ENCODE measurements at regions not wholly inside any gene's neighbourhood (a gene's known extent, or its start where the extent isn't known, plus 50 kb on each side); places are given as distances from the start of the nearest gene placed in this dataset.

- 91 to 100% methylated on average over 1 of the region's 1 CpG for WGBS, 2 donors (ENCODE audit: low coverage in 1 of 2)
- TF ChIP-seq, protein P1, sequence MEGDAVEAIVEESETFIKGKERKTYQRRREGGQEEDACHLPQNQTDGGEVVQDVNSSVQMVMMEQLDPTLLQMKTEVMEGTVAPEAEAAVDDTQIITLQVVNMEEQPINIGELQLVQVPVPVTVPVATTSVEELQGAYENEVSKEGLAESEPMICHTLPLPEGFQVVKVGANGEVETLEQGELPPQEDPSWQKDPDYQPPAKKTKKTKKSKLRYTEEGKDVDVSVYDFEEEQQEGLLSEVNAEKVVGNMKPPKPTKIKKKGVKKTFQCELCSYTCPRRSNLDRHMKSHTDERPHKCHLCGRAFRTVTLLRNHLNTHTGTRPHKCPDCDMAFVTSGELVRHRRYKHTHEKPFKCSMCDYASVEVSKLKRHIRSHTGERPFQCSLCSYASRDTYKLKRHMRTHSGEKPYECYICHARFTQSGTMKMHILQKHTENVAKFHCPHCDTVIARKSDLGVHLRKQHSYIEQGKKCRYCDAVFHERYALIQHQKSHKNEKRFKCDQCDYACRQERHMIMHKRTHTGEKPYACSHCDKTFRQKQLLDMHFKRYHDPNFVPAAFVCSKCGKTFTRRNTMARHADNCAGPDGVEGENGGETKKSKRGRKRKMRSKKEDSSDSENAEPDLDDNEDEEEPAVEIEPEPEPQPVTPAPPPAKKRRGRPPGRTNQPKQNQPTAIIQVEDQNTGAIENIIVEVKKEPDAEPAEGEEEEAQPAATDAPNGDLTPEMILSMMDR (IDR thresholded peaks at IDR 0.05): peak in 1 of 4 experiments; percentile 9
- TF ChIP-seq POLR2AphosphoS5 (IDR thresholded peaks at IDR 0.05): no peak
- no peaks in the 10 kb centered on the region for H3K27me3 ChIP-seq
- H3K4me1 ChIP-seq: no peaks in the 10 kb centered on the region
- ATAC-seq: no peak
- no peak overlapping the region for H3K27ac ChIP-seq
- no peaks in the 10 kb centered on the region for H3K9me3 ChIP-seq
- H3K36me3 ChIP-seq: no peaks in the 10 kb centered on the region
- H3K4me3 ChIP-seq: no peak overlapping the region
These were observed 311.9 kb upstream of the ANKH start for GRCh38 chr5:15183520-15183919.

DNA sequence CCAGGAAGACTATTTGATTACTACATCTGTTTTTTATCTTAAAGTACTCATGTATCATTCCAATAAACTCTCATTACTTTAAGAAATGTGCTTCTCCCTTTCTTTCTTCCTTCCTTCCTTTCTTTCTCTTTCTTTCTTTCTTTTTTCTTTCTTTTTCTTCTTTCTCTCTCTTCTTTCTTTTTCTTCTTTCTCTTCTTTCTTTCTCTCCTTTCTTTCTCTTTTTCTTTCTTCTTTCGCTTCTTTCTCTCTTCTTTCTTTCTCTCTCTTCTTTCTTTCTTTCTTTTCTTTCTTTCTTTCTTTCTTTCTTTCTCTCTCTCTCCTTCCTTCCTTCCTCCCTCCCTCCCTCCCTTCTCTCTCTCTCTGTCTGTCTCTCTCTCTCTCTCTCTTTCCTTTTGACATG lies 298.6 kb upstream of the ANKH start:
- 75 to 100% methylated on average over 1 of the region's 1 CpG for WGBS, 2 donors (ENCODE audit: low coverage in 1 of 2)
- H3K4me1 ChIP-seq: no peaks in the 10 kb centered on the region
- H3K27ac ChIP-seq: no peak overlapping the region
- no peak overlapping the region for H3K4me3 ChIP-seq
- H3K9me3 ChIP-seq: peaks cover 0 to 11% (median 0%) of the 10 kb centered on the region in 3 donors
- no peaks in the 10 kb centered on the region for H3K36me3 ChIP-seq
- no peaks in the 10 kb centered on the region for H3K27me3 ChIP-seq
- no peak for TF ChIP-seq EP300 (IDR thresholded peaks at IDR 0.05)
- TF ChIP-seq, protein P1 (IDR thresholded peaks at IDR 0.05): no peak
- TF ChIP-seq POLR2A (IDR thresholded peaks at IDR 0.05): no peak
- TF ChIP-seq POLR2AphosphoS5 (IDR thresholded peaks at IDR 0.05): no peak
- ATAC-seq: no peak

GRCh38 chr5:15168358-15168757 lies 296.8 kb upstream of the ANKH start:
- no peak for ATAC-seq
- TF ChIP-seq POLR2A (IDR thresholded peaks at IDR 0.05) (no peak), EP300 (IDR thresholded peaks at IDR 0.05) (no peak), POLR2AphosphoS5 (IDR thresholded peaks at IDR 0.05) (no peak)
- TF ChIP-seq, protein P1 (IDR thresholded peaks at IDR 0.05): no peak

GRCh38 chr5:15160091-15160490 lies 288.5 kb upstream of the ANKH start:
- TF ChIP-seq POLR2A (IDR thresholded peaks at IDR 0.05) (no peak), POLR2AphosphoS5 (IDR thresholded peaks at IDR 0.05) (no peak), EP300 (IDR thresholded peaks at IDR 0.05) (no peak)
- TF ChIP-seq, protein P1 (IDR thresholded peaks at IDR 0.05): no peak
- ATAC-seq: no peak
- Histone ChIP-seq H3K9me3 (no peaks in the 10 kb centered on the region), H3K27me3 (peaks cover 6% of the 10 kb centered on the region), H3K27ac (no peak overlapping the region), H3K36me3 (no peaks in the 10 kb centered on the region), H3K4me1 (no peaks in the 10 kb centered on the region), H3K4me3 (no peak overlapping the region)
- WGBS, 2 donors (ENCODE audit: low coverage in 1 of 2): 54 to 60% methylated on average over 2 of the region's 2 CpGs

More at GRCh38 chr5:15168358-15168757, 296.8 kb upstream of the ANKH start:
- no peaks in the 10 kb centered on the region for H3K9me3 ChIP-seq
- H3K4me3 ChIP-seq: no peak overlapping the region
- H3K36me3 ChIP-seq: no peaks in the 10 kb centered on the region
- no peaks in the 10 kb centered on the region for H3K4me1 ChIP-seq
- no peak overlapping the region for H3K27ac ChIP-seq
- H3K27me3 ChIP-seq: no peaks in the 10 kb centered on the region
- 64 to 76% methylated on average over 2 of the region's 2 CpGs for WGBS, 2 donors (ENCODE audit: low coverage in 1 of 2)

DNA sequence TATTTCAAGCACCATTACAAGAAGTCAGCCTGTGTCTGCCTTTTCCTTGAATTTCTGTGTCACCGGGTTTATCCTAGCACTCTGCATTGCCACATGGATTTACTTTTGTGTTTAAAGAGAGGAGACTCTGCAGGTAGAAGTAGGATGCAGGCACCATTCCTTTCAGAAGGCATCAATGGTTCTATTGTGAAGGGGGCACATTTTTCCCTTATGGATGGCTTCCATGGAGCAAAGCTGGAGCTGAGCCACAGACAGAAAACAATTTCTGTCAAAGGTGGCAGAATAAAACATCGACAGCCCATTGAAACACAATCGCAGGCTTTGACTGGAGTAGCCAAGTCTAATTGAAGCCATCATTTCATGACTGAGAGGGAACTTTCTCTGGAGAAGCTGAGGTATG lies 288.0 kb upstream of the ANKH start:
- 69 to 76% methylated on average over 3 of the region's 3 CpGs for WGBS, 2 donors (ENCODE audit: low coverage in 1 of 2)
- no peaks in the 10 kb centered on the region for H3K36me3 ChIP-seq
- TF ChIP-seq POLR2A (IDR thresholded peaks at IDR 0.05) (no peak), EP300 (IDR thresholded peaks at IDR 0.05) (no peak), POLR2AphosphoS5 (IDR thresholded peaks at IDR 0.05) (no peak)
- TF ChIP-seq, protein P1 (IDR thresholded peaks at IDR 0.05): no peak
- no peak for ATAC-seq
- no peak overlapping the region for H3K4me3 ChIP-seq
- H3K9me3 ChIP-seq: no peaks in the 10 kb centered on the region
- H3K4me1 ChIP-seq: no peaks in the 10 kb centered on the region
- peaks cover 11% of the 10 kb centered on the region for H3K27me3 ChIP-seq
- no peak overlapping the region for H3K27ac ChIP-seq
